Kidney glomerular epithelial cell (primary cell): ENCODE measurements at regions not wholly inside any gene's neighbourhood (a gene's known extent, or its start where the extent isn't known, plus 50 kb on each side); places are given as distances from the start of the nearest gene placed in this dataset.

Experiments
- DNase-seq: peaks from one replicate; lab custom pipeline; 2025; lab: John Stamatoyannopoulos, UW

- DNase-seq = no peak
Observed at GRCh38 chr10:121183236-121183635, 332.1 kb downstream of the WDR11 start.

GRCh38 chr10:121183707-121184106, 332.5 kb downstream of the WDR11 start:
- no peak for DNase-seq

GRCh38 chr10:121185816-121186455, 334.8 kb downstream of the WDR11 start:
- DNase-seq = no peak

- DNase-seq = no peak
Observed at GRCh38 chr10:121187391-121187790, 336.2 kb downstream of the WDR11 start.

GRCh38 chr10:121188005-121188404, 336.8 kb downstream of the WDR11 start:
- no peak for DNase-seq

GRCh38 chr10:121189066-121189465, 337.9 kb downstream of the WDR11 start:
- DNase-seq = no peak

- no peak for DNase-seq
Observed at GRCh38 chr10:121194696-121195523, 343.7 kb downstream of the WDR11 start.

GRCh38 chr10:121195524-121195910, 344.4 kb downstream of the WDR11 start:
- no peak for DNase-seq

- DNase-seq = no peak
Observed at GRCh38 chr10:121199081-121199480, 347.9 kb downstream of the WDR11 start.

GRCh38 chr10:121205625-121206024, 354.5 kb downstream of the WDR11 start:
- DNase-seq = no peak

GRCh38 chr10:121211446-121211845, 360.3 kb downstream of the WDR11 start:
- no peak for DNase-seq

GRCh38 chr10:121213437-121213836, 362.3 kb downstream of the WDR11 start:
- DNase-seq = no peak

GRCh38 chr10:121216295-121216694, 365.1 kb downstream of the WDR11 start:
- DNase-seq = no peak

- no peak for DNase-seq
Observed at GRCh38 chr10:121216721-121217181, 365.6 kb downstream of the WDR11 start.

GRCh38 chr10:121217331-121217730, 366.2 kb downstream of the WDR11 start:
- DNase-seq = no peak

GRCh38 chr10:121221072-121221471, 369.9 kb downstream of the WDR11 start:
- no peak for DNase-seq

GRCh38 chr10:121221991-121222390, 370.8 kb downstream of the WDR11 start:
- DNase-seq = no peak

- DNase-seq = no peak
Observed at GRCh38 chr10:121222842-121223241, 371.7 kb downstream of the WDR11 start.

- no peak for DNase-seq
Observed at GRCh38 chr10:121231079-121231478, 367.2 kb downstream of the FGFR2 start.

- DNase-seq = no peak
Observed at GRCh38 chr10:121232494-121232893, 365.8 kb downstream of the FGFR2 start.

- DNase-seq = no peak
Observed at GRCh38 chr10:121235692-121236091, 362.6 kb downstream of the FGFR2 start.

- DNase-seq = no peak
Observed at GRCh38 chr10:121236621-121237020, 361.6 kb downstream of the FGFR2 start.

GRCh38 chr10:121237718-121238117, 360.5 kb downstream of the FGFR2 start:
- no peak for DNase-seq
